HG02571 (cell line): ENCODE measurements at regions not wholly inside any gene's neighbourhood (a gene's known extent, or its start where the extent isn't known, plus 50 kb on each side); places are given as distances from the start of the nearest gene placed in this dataset.
"Not testable (repeated sequence)": the region's sequence is repeated elsewhere in the genome, so short reads cannot be mapped to it uniquely, and the experiment has no call there.

ENCODE experiments used
- ATAC-seq: cut with Tn5 transposase; IDR thresholded peaks from one replicate; pipeline ENCODE4 v1.9.1; 2021; ENCODE audit warnings: mild to moderate bottlenecking, moderate library complexity; ENCODE audit not compliant: unreplicated experiment

DNA sequence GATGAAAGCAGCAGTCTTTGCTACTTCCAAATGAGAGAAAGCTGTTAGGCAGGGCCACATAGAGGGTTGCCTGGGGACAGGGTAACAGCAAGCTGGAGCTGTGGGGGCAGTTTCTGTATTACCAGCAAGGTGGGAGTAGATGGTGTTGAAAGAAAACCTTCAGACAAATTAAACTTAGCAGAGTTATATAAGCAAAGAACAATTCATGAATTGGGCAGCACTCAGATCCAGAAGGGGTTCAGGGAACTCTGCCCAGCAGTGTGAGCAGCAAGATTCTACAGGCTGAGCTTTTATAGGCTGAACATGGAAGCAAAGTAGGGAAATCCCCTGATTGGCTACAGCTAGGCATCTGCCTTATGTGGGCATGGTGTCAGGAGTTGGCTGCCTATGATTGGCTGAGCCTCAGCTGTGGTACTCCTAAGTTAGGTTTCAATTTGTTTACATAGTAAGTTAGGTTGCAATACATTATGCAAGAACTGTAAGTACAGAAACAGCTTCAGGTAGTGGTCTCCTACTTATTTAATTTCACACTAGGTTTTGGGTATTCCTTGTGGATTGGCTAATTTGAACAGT lies 64.1 kb upstream of the TMPRSS2 start:
- ATAC-seq: no peak

- ATAC-seq: peak; percentile 58
These were observed 62.9 kb upstream of the TMPRSS2 start for GRCh38 chr21:41570791-41571355.

DNA sequence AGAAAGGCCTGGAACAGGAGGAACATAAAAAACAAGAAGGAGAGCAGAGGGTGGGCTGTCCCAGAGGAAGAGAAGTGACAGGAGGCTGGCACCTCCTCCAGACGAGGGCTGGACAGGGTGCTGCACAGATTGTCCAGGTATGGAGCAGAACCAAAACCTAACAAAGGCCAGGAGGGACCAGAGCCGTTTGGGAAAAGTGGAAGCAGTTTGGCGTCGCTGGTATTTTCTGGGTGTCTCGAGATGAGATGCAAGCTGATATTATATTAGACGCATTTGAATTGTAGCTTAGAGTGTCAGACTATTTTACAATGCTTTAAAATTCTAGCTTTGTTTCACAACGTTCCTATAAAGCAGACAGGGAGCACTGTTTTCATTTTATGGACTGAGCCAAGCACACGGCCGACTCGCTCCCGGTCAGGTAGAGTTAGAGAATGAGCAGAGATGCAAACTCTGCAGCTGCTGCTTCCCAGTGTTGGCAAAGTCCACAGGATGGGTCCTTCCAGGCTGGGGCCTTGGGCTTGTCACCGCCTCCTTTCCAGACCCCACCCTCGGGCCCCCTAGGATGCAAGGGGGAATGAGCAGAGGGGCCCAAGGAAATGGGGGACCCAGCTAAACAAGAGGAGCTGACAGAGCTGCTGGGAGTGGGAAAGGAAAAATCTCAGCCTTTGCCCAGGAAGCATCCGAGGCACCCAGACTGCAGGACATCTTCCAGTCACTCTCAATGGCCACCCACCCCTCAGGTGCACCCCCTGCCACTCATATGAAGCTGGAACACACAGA lies 60.8 kb upstream of the TMPRSS2 start:
- ATAC-seq: no peak

DNA sequence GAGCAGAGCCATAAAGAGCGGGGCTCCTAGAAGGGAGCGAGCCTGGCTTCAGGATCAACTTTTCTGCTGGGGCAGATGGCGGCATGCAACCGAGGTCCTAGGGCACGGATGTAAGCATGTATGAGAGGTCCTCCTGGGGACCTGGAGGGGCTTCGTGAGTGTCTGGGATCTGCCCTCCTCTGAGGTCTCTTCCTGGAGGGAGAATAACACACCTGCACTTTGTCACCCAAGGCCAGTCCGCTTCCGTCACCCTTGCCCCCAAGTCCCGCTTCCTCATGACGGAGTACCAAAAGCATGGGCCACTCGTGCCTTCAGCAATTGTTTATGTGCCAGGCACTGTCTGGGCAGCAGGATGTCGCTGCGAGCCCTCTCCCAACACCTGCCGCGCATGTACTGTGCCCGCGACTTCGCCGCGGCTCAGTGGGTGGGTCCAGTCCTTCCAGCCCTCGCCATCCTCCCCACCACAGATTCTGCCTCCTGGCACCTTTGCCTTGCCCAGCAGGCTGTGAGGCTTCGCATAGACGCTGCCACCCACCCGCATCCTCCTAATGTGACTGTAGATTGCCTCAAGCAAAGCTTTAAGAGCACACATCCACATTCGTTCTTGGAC lies 60.0 kb upstream of the TMPRSS2 start:
- no peak for ATAC-seq

GRCh38 chr21:41567237-41567636 lies 59.3 kb upstream of the TMPRSS2 start:
- ATAC-seq: not testable (repeated sequence)

GRCh38 chr21:41566500-41567014 lies 58.6 kb upstream of the TMPRSS2 start:
- no peak for ATAC-seq

- no peak for ATAC-seq
These were observed 57.6 kb upstream of the TMPRSS2 start for GRCh38 chr21:41565550-41565949.

- no peak for ATAC-seq
These were observed 56.9 kb upstream of the TMPRSS2 start for GRCh38 chr21:41564871-41565274.

DNA sequence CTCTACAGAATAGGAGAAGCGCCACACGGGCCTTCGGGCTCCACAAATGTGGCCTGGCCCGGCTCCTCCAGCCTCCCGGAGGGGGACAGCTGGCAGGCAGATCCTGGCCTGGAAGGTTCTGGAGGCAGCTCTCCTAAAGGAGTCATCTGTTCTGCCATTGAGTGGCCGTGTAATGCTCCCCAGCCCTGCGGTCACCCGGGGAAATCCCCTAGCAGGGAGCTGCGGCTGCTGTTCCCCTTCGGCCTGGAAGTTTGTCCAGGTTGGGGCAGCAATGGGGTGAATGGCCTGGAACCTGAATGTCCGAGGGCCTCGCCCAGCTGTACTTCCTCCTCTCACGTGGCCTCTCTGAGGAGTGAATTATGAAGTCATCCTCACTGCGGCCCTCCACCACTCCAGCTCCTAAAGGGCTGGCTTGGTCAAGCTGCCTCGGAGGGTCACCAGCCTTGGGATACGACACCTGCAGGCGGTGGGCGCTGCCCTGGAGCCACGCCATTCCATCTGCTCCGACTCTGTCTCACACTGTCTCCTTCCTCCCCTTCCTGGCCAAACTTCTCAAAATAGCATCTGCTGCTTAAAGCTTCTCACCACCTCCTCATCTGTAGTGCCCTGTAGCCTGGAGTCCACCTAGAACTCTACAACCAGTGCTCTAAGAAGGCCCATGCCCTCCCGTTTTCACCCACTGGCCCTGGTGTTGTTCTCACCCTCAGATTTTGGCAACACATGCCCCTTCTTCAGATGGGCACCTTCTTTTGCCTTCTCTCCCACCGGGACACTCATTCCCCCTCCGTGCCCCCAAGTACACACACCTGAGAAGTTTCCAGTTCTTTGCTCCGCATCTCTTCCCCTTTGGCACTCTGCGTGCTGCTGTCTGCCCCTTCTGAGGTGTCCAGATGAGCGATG lies 54.4 kb upstream of the TMPRSS2 start:
- ATAC-seq: no peak

DNA sequence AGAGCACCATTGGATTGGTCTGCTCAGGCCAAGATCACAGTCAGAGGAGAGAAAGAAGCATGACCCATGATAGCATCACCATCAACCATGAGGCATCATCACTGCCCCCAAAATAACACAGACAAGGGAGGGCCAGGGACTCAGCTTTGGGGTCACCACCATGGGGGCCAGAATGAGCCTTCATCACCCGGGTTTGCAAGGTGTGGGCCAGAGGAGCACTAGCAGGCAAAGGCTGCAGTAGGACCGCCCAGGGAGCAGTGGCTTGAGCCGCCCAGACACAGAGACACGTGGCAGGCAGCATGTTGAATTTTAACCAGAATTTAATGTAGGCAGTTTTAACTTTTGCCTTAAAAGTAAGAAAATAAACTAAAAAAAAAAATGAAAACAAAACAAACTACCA lies 53.7 kb upstream of the TMPRSS2 start:
- ATAC-seq: no peak

- no peak for ATAC-seq
These were observed 52.8 kb upstream of the TMPRSS2 start for GRCh38 chr21:41560661-41561158.

DNA sequence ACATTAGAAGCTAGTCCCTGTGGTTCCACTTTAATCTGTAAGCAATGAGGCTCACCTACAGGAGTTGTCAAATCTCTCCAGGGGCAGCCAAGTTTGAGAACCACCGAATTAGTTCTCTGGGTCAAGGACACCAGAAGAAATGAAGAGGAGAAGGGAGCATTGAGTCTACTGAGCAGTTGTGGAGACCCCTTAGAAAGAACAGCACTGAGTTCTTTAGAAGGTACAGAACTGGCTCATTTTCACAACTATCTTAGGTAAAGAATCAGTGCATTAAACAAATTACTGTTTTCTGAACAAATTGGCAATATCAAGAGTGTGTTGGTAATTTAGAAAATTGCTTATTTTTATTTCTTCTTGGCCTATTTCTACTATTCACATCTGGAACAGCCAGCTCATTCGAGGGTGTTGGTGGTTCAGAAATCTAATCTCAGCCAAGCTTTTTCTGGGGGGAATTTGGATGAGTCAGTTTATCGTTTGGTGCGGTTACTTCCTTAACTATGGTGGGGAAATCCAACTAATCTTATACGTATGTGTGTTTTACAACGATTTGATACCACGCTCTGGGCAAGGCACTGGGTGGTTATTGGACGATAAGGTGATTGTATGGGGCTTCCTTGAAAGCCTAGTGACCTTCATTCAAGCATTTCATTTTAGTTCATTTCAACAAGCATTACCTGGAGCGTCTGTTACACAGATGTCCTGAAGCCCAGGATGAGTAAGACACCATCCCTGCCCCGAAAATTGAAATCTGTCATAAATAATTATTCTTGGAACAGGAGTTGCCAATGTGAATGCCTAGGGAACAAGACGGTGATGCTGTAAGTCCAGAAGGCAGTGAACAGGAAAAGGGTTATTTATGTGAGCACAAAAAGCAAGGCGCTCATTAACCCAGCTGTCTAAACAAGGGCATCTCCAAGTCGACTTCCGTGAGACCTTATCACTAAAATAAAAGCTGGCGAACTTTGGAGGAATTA lies 52.0 kb upstream of the TMPRSS2 start:
- no peak for ATAC-seq

DNA sequence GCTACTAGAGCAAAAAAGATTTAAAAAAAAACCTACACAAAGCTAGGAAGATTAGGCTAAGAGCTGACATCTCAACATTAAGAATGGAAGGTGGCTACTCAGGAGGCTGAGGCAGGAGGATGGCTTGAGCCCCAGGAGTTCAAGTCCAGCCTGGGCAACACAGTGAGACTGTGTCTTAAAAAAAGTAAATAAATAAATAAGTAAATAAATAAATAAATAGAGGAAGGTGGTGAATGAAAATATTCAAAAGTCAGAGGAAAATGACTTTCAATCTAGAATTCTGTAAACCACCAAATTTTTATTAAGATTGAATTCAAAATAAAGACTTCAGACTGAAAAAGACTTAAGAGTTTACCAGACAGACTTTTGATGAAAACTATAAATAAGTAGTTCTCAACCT lies 50.9 kb upstream of the TMPRSS2 start:
- ATAC-seq: no peak

DNA sequence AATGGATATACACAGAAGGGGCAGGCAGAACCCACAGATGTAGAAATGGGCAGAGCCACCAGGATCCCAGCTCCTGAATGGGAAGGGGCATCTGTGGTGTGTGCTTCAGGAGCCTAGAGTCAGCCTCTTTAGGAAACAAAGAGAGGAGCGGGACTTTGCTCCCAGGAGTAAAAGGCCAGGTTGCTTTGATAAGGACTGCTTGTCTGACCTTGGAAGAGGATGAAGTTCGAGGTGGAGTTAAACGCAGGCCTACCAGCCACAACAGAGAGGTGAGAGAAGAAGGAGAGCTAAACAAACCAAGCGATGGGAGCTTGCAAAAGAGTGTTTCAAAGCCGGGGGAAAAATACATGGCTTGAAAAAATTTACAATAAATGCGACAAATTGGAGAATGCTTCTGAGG lies 49.9 kb upstream of the TMPRSS2 start:
- no peak for ATAC-seq
